Activated CD4-positive, alpha-beta T cell treated with anti-CD3 and anti-CD28 coated beads for 36 hours (primary cell): ENCODE measurements at regions not wholly inside any gene's neighbourhood (a gene's known extent, or its start where the extent isn't known, plus 50 kb on each side); places are given as distances from the start of the nearest gene placed in this dataset.

Source experiments
- ATAC-seq: fragments of 200-7000 bp; cut with Tn5 transposase; one replicate; pipeline ENCODE4 v1.10.0; 2021; ENCODE audit warnings: mild to moderate bottlenecking, moderate library complexity
- CTCF ChIA-PET: fragments of 350-600 bp; sonication (Branson Sonifier 250); formaldehyde crosslinking; loops from one replicate; lab custom pipeline; 2021; ENCODE audit warnings: antibody characterized with exemption; lab: Charles Lee
- POLR2A ChIA-PET: fragments of 350-600 bp; sonication (Branson Sonifier 250); formaldehyde crosslinking; loops from one replicate; lab custom pipeline; 2021; ENCODE audit warnings: antibody characterized with exemption, inconsistent platforms; lab: Charles Lee
- DNase-seq: peaks from one replicate; pipeline ENCODE4 v3.0.0-alpha.2; 2020
- H3K27ac Mint-ChIP-seq: one replicate; pipeline ENCODE4 v1.8.0; 2021; ENCODE audit warnings: mixed read lengths
- H3K27me3 Mint-ChIP-seq: one replicate; pipeline ENCODE4 v1.8.0; 2021; ENCODE audit warnings: mixed read lengths
- H3K36me3 Mint-ChIP-seq: one replicate; pipeline ENCODE4 v1.8.0; 2021; ENCODE audit warnings: low read depth, mixed read lengths
- H3K4me1 Mint-ChIP-seq: one replicate; pipeline ENCODE4 v1.8.0; 2021; ENCODE audit warnings: mixed read lengths
- H3K4me3 Mint-ChIP-seq: one replicate; pipeline ENCODE4 v1.8.0; 2021; ENCODE audit warnings: mild to moderate bottlenecking, moderate library complexity, mixed read lengths
- H3K9me3 Mint-ChIP-seq: one replicate; pipeline ENCODE4 v1.8.0; 2021; ENCODE audit warnings: low read depth, mixed read lengths
- intact Hi-C, 2 experiments: fragments of 100-400 bp; cut with DNase I in 1 of 2; cut with micrococcal nuclease in 1 of 2; formaldehyde crosslinking; loops; one replicate each; pipeline versions ENCODE4 v1.14.2 to v1.15.1; 2022 to 2024; cut with DNase I, micrococcal nuclease

GRCh38 chr9:13845460-13845859 lies 468.5 kb downstream of the NFIB start:
- CTCF ChIA-PET, result no interaction called here
- no peaks in the 10 kb centered on the region for H3K4me1 Mint-ChIP-seq
- H3K27ac Mint-ChIP-seq, result no peak overlapping the region
- peaks cover 10% of the 10 kb centered on the region for H3K9me3 Mint-ChIP-seq
- H3K27me3 Mint-ChIP-seq, result no peaks in the 10 kb centered on the region
- H3K36me3 Mint-ChIP-seq, result no peaks in the 10 kb centered on the region
- H3K4me3 Mint-ChIP-seq, result no peak overlapping the region
- intact Hi-C loops, result no loop called here
- DNase-seq (no peak), ATAC-seq (no peak)
- POLR2A ChIA-PET, result no interaction called here

- no peak for DNase-seq
- no peaks in the 10 kb centered on the region for H3K27me3 Mint-ChIP-seq
- peaks cover 15% of the 10 kb centered on the region for H3K9me3 Mint-ChIP-seq
- H3K27ac Mint-ChIP-seq, result no peak overlapping the region
- ChIA-PET POLR2A (no interaction called here), CTCF (no interaction called here)
- H3K4me3 Mint-ChIP-seq, result no peak overlapping the region
- H3K36me3 Mint-ChIP-seq, result no peaks in the 10 kb centered on the region
- H3K4me1 Mint-ChIP-seq, result no peaks in the 10 kb centered on the region
- intact Hi-C loops, result no loop called here
- ATAC-seq, result no peak
These were observed 472.0 kb downstream of the NFIB start for GRCh38 chr9:13841746-13842462.

GRCh38 chr9:13832446-13832845 lies 481.5 kb downstream of the NFIB start:
- intact Hi-C loops, result no loop called here
- Mint-ChIP-seq H3K27ac (no peak overlapping the region), H3K27me3 (no peaks in the 10 kb centered on the region), H3K9me3 (peaks cover 15% of the 10 kb centered on the region), H3K4me3 (no peak overlapping the region), H3K36me3 (no peaks in the 10 kb centered on the region), H3K4me1 (no peaks in the 10 kb centered on the region)
- DNase-seq, result no peak
- POLR2A ChIA-PET, result no interaction called here
- no peak for ATAC-seq
- CTCF ChIA-PET, result no interaction called here

- CTCF ChIA-PET, result no interaction called here
- intact Hi-C loops, result no loop called here
- DNase-seq, result no peak
- Mint-ChIP-seq H3K27me3 (no peaks in the 10 kb centered on the region), H3K36me3 (no peaks in the 10 kb centered on the region), H3K4me1 (no peaks in the 10 kb centered on the region), H3K4me3 (no peak overlapping the region), H3K27ac (no peak overlapping the region), H3K9me3 (peaks cover 4% of the 10 kb centered on the region)
- POLR2A ChIA-PET, result no interaction called here
- ATAC-seq, result no peak
These were observed 490.9 kb downstream of the NFIB start for GRCh38 chr9:13823026-13823425.

GRCh38 chr9:13817754-13818278 lies 496.1 kb downstream of the NFIB start:
- no peaks in the 10 kb centered on the region for H3K27me3 Mint-ChIP-seq
- CTCF ChIA-PET, result no interaction called here
- H3K9me3 Mint-ChIP-seq, result peaks cover 3% of the 10 kb centered on the region
- no peak overlapping the region for H3K27ac Mint-ChIP-seq
- POLR2A ChIA-PET, result no interaction called here
- intact Hi-C loops, result no loop called here
- no peak for ATAC-seq
- H3K36me3 Mint-ChIP-seq, result no peaks in the 10 kb centered on the region
- no peak overlapping the region for H3K4me3 Mint-ChIP-seq
- no peak for DNase-seq
- H3K4me1 Mint-ChIP-seq, result no peaks in the 10 kb centered on the region

- POLR2A ChIA-PET, result no interaction called here
- no peak overlapping the region for H3K27ac Mint-ChIP-seq
- DNase-seq (no peak), ATAC-seq (no peak)
- no peaks in the 10 kb centered on the region for H3K27me3 Mint-ChIP-seq
- H3K4me1 Mint-ChIP-seq, result no peaks in the 10 kb centered on the region
- H3K4me3 Mint-ChIP-seq, result no peak overlapping the region
- intact Hi-C loops, result no loop called here
- H3K9me3 Mint-ChIP-seq, result peaks cover 2% of the 10 kb centered on the region
- CTCF ChIA-PET, result no interaction called here
- no peaks in the 10 kb centered on the region for H3K36me3 Mint-ChIP-seq
These were observed 497.1 kb downstream of the NFIB start for GRCh38 chr9:13816837-13817236.

GRCh38 chr9:13814647-13815400 lies 499.1 kb downstream of the NFIB start:
- H3K36me3 Mint-ChIP-seq, result no peaks in the 10 kb centered on the region
- no peak overlapping the region for H3K27ac Mint-ChIP-seq
- H3K4me1 Mint-ChIP-seq, result no peaks in the 10 kb centered on the region
- no peaks in the 10 kb centered on the region for H3K27me3 Mint-ChIP-seq
- peaks cover 2% of the 10 kb centered on the region for H3K9me3 Mint-ChIP-seq
- ATAC-seq, result no peak
- ChIA-PET POLR2A (no interaction called here), CTCF (no interaction called here)
- intact Hi-C loops, result no loop called here
- H3K4me3 Mint-ChIP-seq, result no peak overlapping the region
- DNase-seq, result no peak

GRCh38 chr9:13811876-13812275 lies 502.1 kb downstream of the NFIB start:
- Mint-ChIP-seq H3K27me3 (no peaks in the 10 kb centered on the region), H3K27ac (no peak overlapping the region), H3K4me1 (no peaks in the 10 kb centered on the region), H3K9me3 (peaks cover 2% of the 10 kb centered on the region), H3K36me3 (no peaks in the 10 kb centered on the region), H3K4me3 (no peak overlapping the region)
- DNase-seq, result no peak
- ChIA-PET POLR2A (no interaction called here), CTCF (no interaction called here)
- intact Hi-C loops, result no loop called here
- no peak for ATAC-seq

- DNase-seq (no peak), ATAC-seq (no peak)
- ChIA-PET POLR2A (no interaction called here), CTCF (no interaction called here)
- Mint-ChIP-seq H3K4me1 (no peaks in the 10 kb centered on the region), H3K4me3 (no peak overlapping the region), H3K27me3 (no peaks in the 10 kb centered on the region), H3K9me3 (peaks cover 2% of the 10 kb centered on the region), H3K27ac (no peak overlapping the region), H3K36me3 (no peaks in the 10 kb centered on the region)
- intact Hi-C loops, result no loop called here
These were observed 503.4 kb downstream of the NFIB start for GRCh38 chr9:13810510-13810909.

GRCh38 chr9:13809401-13809800 lies 504.5 kb downstream of the NFIB start:
- DNase-seq (no peak), ATAC-seq (no peak)
- POLR2A ChIA-PET, result no interaction called here
- H3K27me3 Mint-ChIP-seq, result no peaks in the 10 kb centered on the region
- CTCF ChIA-PET, result no interaction called here
- H3K4me3 Mint-ChIP-seq, result no peak overlapping the region
- H3K27ac Mint-ChIP-seq, result no peak overlapping the region
- intact Hi-C loops, result no loop called here
- peaks cover 3% of the 10 kb centered on the region for H3K9me3 Mint-ChIP-seq
- no peaks in the 10 kb centered on the region for H3K36me3 Mint-ChIP-seq
- H3K4me1 Mint-ChIP-seq, result no peaks in the 10 kb centered on the region

GRCh38 chr9:13807118-13807517 lies 506.8 kb downstream of the NFIB start:
- Mint-ChIP-seq H3K4me3 (no peak overlapping the region), H3K36me3 (no peaks in the 10 kb centered on the region), H3K27me3 (no peaks in the 10 kb centered on the region), H3K4me1 (no peaks in the 10 kb centered on the region), H3K9me3 (peaks cover 1% of the 10 kb centered on the region), H3K27ac (no peak overlapping the region)
- ATAC-seq (no peak), DNase-seq (no peak)
- CTCF ChIA-PET, result no interaction called here
- intact Hi-C loops, result no loop called here
- POLR2A ChIA-PET, result no interaction called here

GRCh38 chr9:13806714-13807113 lies 507.2 kb downstream of the NFIB start:
- CTCF ChIA-PET, result no interaction called here
- no peak for ATAC-seq
- no peak overlapping the region for H3K27ac Mint-ChIP-seq
- no peak overlapping the region for H3K4me3 Mint-ChIP-seq
- intact Hi-C loops, result no loop called here
- no peaks in the 10 kb centered on the region for H3K36me3 Mint-ChIP-seq
- POLR2A ChIA-PET, result no interaction called here
- DNase-seq, result no peak
- peaks cover 1% of the 10 kb centered on the region for H3K9me3 Mint-ChIP-seq
- H3K4me1 Mint-ChIP-seq, result no peaks in the 10 kb centered on the region
- H3K27me3 Mint-ChIP-seq, result no peaks in the 10 kb centered on the region
